OCI-LY3 (cell line): ENCODE measurements at regions not wholly inside any gene's neighbourhood (a gene's known extent, or its start where the extent isn't known, plus 50 kb on each side); places are given as distances from the start of the nearest gene placed in this dataset.

Experiments
- H2AFZ ChIP-seq: fragments of 200-600, 300-600 bp; shearing (Covaris generic); 2 replicates; pipeline ENCODE4 v1.6.0; 2014; ENCODE audit warnings: antibody characterized with exemption, low read depth, low read length
- H3K27ac ChIP-seq: fragments of 200-600, 300-600 bp; sonication (generic); 2 replicates; pipeline ENCODE4 v1.5.1; 2014; ENCODE audit warnings: mild to moderate bottlenecking, low read length, moderate library complexity, mixed read lengths
- H3K27me3 ChIP-seq: fragments of 200-600, 300-600 bp; sonication (generic); 2 replicates; pipeline ENCODE4 v1.6.1; 2014; ENCODE audit warnings: low read depth, low read length, mixed read lengths
- H3K36me3 ChIP-seq: fragments of 200-600, 300-600 bp; sonication (generic); replicated peaks from 2 replicates; pipeline ENCODE3; 2014; ENCODE audit warnings: low read depth, low read length, mixed read lengths
- H3K4me1 ChIP-seq: fragments of 300-600, 200-600 bp; sonication (generic); 2 replicates; pipeline ENCODE4 v1.6.1; 2014; ENCODE audit warnings: low read length, mixed read lengths
- H3K4me2 ChIP-seq: fragments of 200-600, 300-600 bp; sonication (generic); 2 replicates; pipeline ENCODE4 v1.6.1; 2014; ENCODE audit warnings: low read length, mixed read lengths
- H3K4me3 ChIP-seq: fragments of 300-600, 200-600 bp; sonication (generic); 2 replicates; pipeline ENCODE4 v1.5.1; 2014; ENCODE audit warnings: antibody characterized with exemption, mild to moderate bottlenecking, low read length, moderate library complexity
- H3K79me2 ChIP-seq: fragments of 300-600, 200-600 bp; shearing (Covaris generic); 2 replicates; pipeline ENCODE4 v1.6.1; 2014; ENCODE audit warnings: mild to moderate bottlenecking, low read length, mixed read lengths
- H3K9ac ChIP-seq: fragments of 300-600, 200-600 bp; shearing (Covaris generic); 2 replicates; pipeline ENCODE4 v1.6.0; 2014; ENCODE audit warnings: mild to moderate bottlenecking, low read length, moderate library complexity
- H3K9me3 ChIP-seq: fragments of 200-600, 300-600 bp; shearing (Covaris generic); 2 replicates; pipeline ENCODE4 v1.6.1; 2014; ENCODE audit warnings: low read length, mixed read lengths; ENCODE audit not compliant: insufficient read depth
- H4K20me1 ChIP-seq: fragments of 200-600, 300-600 bp; sonication (generic); 2 replicates; pipeline ENCODE4 v1.6.1; 2016; ENCODE audit warnings: low read length, mixed read lengths; ENCODE audit not compliant: insufficient read depth
- CTCF ChIP-seq: fragments of 200-600, 300-600 bp; sonication (generic); IDR thresholded peaks from 2 replicates; pipeline ENCODE4 v1.5.1; 2014; ENCODE audit warnings: antibody characterized with exemption, low read length, low read depth
- EZH2phosphoT487 ChIP-seq: fragments of 200-600 bp; shearing (Covaris generic); IDR thresholded peaks from 2 replicates; pipeline ENCODE4 v1.6.1; 2018; ENCODE audit warnings: antibody characterized with exemption, mixed run types, low read depth

DNA sequence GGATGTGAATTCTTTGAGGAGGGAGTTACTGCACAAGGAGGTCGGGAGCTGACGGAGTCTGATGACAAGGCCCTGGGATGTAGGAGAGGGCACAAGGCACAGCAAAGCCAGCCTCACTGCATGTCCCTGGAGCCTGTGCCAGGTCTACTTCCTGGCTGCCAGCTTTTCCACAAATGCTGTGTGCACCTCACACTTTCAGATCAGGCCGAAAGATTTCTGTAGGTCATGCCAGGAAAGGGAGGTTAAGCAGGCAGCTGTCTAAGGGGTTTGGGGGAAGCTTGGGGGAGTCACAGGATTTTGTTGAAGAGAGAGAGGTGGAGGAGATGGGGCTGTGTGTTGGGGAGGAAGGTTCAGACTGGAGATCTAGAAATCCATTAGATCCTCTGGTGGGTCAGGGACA is 792.5 kb downstream of the KCNJ18 start:
- Histone ChIP-seq H3K79me2 (no peaks in the 10 kb centered on the region), H3K4me2 (no peak overlapping the region), H3K4me3 (no peak overlapping the region), H3K4me1 (no peaks in the 10 kb centered on the region), H3K27ac (no peak overlapping the region), H3K27me3 (no peaks in the 10 kb centered on the region), H3K9me3 (no peaks in the 10 kb centered on the region), H3K9ac (no peak overlapping the region), H4K20me1 (no peaks in the 10 kb centered on the region), H3K36me3 (no peaks in the 10 kb centered on the region), H2AFZ (no peak overlapping the region)
- no peak for TF ChIP-seq EZH2phosphoT487
- TF ChIP-seq CTCF, result no peak

GRCh38 chr17:22490399-22490798 is 798.1 kb downstream of the KCNJ18 start:
- Histone ChIP-seq H3K9ac (no peak overlapping the region), H4K20me1 (no peaks in the 10 kb centered on the region), H3K27ac (no peak overlapping the region), H3K4me3 (no peak overlapping the region), H3K27me3 (no peaks in the 10 kb centered on the region), H3K4me1 (no peaks in the 10 kb centered on the region), H3K4me2 (no peak overlapping the region), H3K36me3 (no peaks in the 10 kb centered on the region), H3K9me3 (no peaks in the 10 kb centered on the region), H2AFZ (no peak overlapping the region), H3K79me2 (no peaks in the 10 kb centered on the region)
- TF ChIP-seq CTCF (no peak), EZH2phosphoT487 (no peak)

- Histone ChIP-seq H3K4me3 (no peak overlapping the region), H4K20me1 (no peaks in the 10 kb centered on the region), H3K4me2 (no peak overlapping the region), H3K27ac (no peak overlapping the region), H3K79me2 (no peaks in the 10 kb centered on the region), H3K9me3 (no peaks in the 10 kb centered on the region), H2AFZ (no peak overlapping the region), H3K9ac (no peak overlapping the region), H3K27me3 (no peaks in the 10 kb centered on the region), H3K4me1 (no peaks in the 10 kb centered on the region), H3K36me3 (no peaks in the 10 kb centered on the region)
- no peak for TF ChIP-seq CTCF
- TF ChIP-seq EZH2phosphoT487, result no peak
These were observed 800.0 kb downstream of the KCNJ18 start for GRCh38 chr17:22492331-22492730.

GRCh38 chr17:22496450-22496849 is 804.1 kb downstream of the KCNJ18 start:
- no peak overlapping the region for H2AFZ ChIP-seq
- H3K4me3 ChIP-seq, result no peak overlapping the region
- no peak for TF ChIP-seq EZH2phosphoT487
- no peak for TF ChIP-seq CTCF
- H3K27me3 ChIP-seq, result no peaks in the 10 kb centered on the region
- H3K9me3 ChIP-seq, result no peaks in the 10 kb centered on the region
- H3K9ac ChIP-seq, result no peak overlapping the region
- no peak overlapping the region for H3K4me2 ChIP-seq
- H3K36me3 ChIP-seq, result no peaks in the 10 kb centered on the region
- no peaks in the 10 kb centered on the region for H3K4me1 ChIP-seq
- H3K27ac ChIP-seq, result no peak overlapping the region
- H4K20me1 ChIP-seq, result no peaks in the 10 kb centered on the region
- no peaks in the 10 kb centered on the region for H3K79me2 ChIP-seq
